NCI-H2196 treated with DMSO at 0.1 percent for 48 hours (cell line): ENCODE measurements at regions not wholly inside any gene's neighbourhood (a gene's known extent, or its start where the extent isn't known, plus 50 kb on each side); places are given as distances from the start of the nearest gene placed in this dataset.
"Not testable (repeated sequence)": the region's sequence is repeated elsewhere in the genome, so short reads cannot be mapped to it uniquely, and the experiment has no call there.

Experiments used
- DNase-seq: peaks from one replicate; lab custom pipeline; 2025; ENCODE audit not compliant: unreplicated experiment; lab: John Stamatoyannopoulos, UW

DNA sequence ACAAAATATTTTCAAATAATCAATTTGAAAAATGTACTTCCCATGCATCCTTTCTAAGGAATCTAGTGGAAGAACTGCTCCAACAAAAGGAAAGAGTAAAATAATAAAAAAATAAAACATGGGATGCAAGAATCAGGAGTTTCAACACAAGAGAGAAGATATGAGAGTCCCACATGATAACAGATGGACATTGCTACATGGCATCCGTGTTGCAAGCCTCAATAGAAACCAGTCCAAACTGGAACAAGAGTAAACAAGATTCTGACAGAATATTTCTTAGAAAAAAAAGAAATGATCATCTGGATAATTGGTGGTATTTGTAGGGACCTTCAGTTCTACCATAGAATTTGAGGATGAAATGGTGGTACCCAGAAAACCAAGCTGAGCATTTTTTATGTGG, 186.8 kb downstream of the FRK start:
- no peak for DNase-seq

DNA sequence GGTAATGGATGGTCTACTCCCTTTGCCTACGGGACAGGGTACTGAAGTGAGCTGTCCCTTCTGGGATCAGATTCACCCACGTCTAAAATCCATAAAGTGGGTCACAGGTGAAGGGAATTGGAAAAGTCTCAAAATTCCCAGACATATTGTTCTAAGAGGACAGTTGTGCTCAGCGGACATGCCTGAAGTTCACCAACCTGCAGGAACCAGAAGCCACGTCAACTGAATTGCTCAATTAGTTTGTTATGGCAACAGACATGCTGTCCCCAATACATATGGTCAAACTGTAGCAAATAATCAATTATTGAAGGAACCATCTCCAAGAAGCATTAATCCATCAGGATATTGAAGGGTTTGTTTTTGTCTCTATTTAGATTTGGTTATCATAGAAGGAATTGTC, 190.2 kb downstream of the FRK start:
- DNase-seq: no peak

DNA sequence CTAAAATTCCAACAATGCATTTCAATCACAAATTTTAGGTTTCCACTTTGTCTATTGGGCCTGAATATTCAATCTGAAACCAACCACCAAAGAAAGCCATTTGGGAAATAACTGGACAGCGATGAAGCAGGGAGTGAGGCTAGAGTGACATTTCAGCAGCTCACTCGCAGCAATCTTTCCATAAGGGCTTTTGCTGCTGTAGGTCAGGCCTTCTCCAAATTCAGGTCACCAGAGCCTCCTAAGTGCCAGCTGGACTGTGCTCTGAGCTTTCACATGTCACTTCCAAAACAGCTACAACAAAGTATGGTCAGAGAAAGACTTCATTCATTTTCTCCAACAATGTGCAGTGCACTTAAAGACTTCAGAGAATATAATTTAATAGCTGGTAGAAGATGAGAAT, 194.8 kb downstream of the FRK start:
- no peak for DNase-seq

DNA sequence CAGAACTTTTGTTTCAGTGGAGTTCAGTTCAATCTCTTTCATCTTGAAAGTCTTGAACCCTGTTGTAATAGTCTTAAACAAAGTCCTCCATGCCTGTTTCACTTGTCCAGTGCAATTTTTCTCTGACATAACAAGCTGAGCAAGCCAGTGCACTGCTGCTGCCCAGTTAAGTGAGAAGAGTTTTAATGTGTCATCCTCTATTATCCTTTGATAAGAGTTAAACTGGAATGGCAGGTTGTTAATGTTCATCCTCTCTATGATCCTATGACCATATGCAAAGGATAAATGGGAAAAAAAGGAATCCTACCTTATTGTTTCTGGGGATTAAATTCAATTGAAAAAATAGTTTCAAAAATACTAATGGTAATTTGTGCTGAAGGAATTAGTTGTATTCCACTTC, 197.5 kb downstream of the FRK start:
- DNase-seq: no peak

DNA sequence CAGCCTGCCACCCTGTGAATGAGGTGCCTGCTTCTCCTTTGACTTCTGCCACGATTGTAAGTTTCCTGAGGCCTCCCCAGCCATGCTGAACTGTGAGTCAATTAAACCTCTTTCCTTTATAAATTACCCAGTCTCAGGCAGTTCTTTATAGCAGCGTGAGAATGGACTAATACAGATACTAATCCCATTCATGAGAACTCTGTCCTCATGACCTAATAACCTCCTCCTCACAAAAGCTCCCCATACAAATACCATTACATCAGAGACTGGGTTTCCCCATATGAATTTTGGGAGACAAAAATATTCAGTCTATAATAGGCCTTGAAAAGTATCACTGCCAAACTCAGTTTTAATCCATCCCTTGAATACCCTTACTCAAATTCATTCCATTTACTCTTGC, 199.0 kb downstream of the FRK start:
- not testable (repeated sequence) for DNase-seq

DNA sequence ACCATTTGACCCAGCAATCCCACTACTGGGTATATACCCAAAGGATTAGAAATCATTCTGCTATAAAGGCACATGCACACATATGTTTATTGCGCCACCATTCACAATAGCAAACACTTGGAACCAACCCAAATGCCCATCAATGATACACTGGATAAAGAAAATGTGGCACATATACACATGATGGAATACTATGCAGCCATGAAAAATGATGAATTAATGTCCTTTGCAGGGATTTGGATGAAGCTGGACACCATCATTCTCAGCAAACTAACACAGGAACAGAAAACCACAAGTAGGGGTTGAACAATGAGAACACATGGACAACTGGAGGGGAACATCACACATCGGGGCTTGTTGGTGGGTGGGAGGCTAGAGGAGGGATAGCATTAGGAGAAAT, 201.1 kb downstream of the FRK start:
- DNase-seq: not testable (repeated sequence)

DNA sequence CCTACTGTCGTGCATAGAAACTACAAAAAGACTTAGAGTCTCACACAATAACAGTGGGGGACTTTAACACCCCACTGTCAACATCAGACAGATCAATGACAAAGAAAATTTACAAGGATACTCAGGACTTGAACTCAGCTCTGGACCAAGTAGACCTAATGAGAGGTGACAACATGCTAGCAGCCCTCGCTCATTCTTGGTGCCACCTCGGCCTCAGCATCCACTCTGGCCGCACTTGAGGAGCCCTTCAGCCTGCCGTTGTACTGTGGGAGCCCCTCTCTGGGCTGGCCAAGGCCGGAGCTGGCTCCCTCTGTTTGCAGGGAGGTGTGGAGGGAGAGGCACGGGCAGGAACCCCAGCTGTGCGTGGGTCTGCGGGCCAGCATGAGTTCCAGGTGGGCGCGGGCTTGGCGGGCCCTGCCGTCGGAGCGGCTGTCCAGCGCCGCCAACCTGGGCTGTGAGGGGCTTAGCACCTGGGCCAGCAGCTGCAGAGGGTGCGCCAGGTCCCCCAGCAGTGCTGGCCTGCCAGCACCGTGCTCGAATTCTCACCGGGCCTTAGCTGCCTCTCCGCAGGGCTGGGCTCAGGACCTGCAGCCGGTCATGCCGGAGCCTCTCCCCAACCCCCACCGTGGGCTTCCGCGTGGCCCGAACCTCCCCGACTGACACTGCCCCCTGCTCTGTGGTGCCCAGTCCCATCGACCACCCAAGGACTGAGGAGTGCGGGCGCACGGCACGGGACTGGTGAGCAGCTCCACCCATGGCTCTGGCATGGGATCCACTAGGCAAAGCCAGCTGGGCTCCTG, 205.6 kb downstream of the FRK start:
- no peak for DNase-seq

DNA sequence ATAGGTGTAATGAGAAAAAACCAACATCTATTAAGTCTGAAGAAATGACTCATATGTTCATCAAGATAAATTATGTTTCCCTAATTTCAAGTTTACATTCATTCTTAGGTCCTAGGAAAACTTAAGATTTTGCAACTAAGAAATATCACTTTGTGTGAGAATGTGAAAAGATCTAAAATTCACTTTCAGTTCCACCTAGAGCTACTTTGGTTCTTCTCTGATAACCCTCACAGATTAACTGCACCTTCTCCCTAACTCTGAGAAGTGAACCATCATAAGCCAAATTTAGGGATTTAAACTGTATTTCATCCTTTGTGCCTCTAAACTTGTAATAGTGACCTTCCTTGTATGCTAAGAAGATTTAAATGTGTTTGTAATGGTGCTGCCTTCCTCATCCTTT, 213.0 kb downstream of the FRK start:
- no peak for DNase-seq

DNA sequence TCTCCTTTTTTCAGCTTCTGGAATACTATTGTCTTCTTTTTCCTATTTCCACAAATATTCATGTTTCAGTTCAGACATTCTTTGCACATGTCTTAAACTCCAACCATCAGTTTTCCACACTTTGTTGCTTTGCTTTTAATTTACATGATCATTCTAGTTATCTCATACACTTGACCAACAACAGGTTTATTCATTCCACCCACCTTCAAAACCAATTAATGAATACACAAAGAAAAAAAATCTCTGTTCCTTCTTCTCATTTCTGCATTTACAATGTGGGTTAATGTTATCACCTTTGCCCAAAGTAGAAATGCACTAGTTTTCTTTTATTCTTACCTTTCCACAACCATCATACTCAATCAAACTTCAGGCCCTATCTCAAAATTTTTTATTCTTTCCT, 216.7 kb downstream of the FRK start:
- DNase-seq: no peak

DNA sequence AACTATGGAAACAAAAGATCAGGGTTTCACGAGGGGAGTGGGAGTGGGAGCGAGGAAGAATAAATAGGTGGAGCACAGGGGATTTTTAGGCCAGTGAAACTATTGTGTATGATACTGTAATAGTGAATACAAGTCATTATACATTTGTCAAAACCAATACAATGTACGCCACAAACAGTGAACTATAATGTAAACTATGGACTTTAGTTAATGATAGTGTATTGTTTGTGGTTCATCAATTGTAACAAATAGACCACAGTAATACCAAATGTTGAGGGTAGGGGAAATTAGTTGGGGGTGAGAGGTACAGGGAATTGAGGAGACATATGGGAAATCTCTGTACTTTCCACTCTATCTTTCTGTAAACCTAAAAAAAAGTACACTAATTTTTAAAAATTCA, 218.4 kb downstream of the FRK start:
- DNase-seq: no peak

DNA sequence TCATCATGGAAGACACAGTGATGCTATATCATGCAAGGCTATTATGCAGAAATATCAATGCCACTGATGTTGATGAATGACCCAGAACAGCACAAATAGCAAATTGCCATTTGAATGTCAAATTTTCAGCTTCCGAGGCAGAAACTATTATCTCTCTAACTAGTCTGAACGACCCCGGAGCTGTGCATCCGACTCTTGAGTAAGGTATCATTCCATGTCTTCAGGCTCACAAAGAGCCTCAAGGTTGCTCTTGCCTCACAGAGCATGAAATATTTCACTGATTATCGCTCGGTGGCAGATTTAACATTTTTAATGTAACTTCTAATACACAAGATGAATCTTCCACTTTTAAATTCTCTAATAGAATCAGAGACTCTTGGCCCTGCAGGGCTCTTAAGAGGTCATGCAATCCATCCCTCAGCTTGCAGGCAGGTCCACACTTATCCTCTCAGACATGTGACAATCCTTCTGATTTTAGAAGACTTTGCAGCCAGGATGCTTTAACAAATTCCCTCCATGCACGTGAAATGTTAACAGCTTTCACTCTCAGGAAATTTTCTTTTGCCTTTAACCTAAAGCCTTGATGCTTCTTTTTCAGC, 221.0 kb downstream of the FRK start:
- no peak for DNase-seq

DNA sequence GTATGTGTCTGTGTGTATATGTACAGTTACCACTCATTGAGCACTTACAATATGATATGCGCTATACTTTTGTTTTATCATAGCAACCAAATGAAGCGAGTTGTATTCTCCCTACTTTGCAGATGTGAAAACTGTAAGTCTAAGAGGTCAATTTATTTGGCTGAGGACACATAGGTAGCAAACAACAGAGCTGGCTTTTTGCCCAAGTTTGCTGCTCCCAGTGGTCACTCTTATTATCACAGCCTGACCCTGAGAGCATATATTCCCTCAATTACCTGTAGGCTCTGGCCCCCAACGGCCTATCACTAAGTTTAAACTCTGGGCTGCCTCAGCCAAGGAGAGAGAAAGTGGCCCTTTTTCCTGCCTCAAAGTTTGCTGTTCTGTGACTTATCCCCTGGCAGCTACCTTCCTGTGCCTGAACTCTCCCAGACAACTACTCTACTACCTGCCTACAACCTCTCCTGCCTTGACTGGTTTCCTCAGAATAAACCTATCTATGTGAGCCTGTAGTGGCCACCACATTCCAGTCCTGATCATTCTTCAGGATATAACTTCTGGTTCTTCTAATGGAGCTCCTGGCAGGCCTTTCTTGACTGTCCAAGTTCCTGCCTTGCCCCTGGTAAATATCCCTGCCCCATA, 221.8 kb downstream of the FRK start:
- no peak for DNase-seq

DNA sequence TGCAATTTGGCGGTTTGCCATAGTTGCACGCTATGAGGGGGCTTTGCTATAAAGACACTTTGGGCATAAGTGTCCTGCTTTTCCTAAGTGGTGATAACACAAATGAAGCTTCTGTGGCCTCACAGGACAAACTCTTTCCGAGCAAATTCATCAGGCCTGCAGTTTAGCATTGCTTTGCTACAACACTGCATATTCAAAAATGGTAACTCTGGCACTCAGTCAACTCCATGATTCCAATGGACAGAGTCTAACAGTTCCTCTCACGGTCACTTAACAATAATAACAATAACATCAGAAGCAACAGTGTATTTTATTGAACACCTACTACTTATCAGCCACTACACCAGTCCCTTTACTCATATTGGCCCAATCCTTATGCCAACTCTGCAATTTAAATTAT, 222.5 kb downstream of the FRK start:
- no peak for DNase-seq

DNA sequence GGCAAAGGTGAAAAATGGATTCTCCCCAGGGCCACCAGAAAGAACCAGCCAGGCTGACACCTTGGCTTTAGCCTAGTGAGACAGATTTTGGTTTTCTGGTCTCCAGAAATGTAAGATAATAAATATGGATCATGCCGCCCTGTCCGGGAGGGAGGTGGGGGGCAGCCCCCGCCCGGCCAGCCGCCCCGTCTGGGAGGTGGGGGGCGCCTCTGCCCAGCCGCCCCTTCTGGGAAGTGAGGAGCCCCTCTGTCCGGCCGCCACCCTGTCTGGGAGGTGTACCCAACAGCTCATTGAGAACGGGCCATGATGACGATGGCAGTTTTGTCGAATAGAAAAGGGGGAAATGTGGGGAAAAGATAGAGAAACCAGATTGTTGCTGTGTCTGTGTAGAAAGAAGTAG, 224.3 kb downstream of the FRK start:
- DNase-seq: not testable (repeated sequence)

DNA sequence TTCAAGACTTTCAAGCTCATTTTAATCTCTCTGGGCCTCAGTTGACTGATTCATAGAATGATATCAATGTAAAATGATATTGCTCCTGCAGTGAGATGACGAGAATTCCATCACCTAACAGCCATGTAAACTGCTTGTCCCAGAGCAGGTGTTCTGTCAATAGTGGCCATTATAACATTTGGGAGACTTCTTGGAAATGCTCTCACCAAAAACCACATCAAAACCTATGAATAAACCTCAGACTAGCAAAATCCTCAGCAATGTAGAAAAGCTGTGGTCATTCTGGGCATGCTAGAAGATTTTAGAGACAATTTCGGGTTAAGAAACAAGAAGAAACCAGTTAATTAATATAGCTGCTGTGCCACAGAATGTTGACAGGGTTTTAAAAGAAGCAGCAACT, 225.4 kb downstream of the FRK start:
- DNase-seq: no peak

DNA sequence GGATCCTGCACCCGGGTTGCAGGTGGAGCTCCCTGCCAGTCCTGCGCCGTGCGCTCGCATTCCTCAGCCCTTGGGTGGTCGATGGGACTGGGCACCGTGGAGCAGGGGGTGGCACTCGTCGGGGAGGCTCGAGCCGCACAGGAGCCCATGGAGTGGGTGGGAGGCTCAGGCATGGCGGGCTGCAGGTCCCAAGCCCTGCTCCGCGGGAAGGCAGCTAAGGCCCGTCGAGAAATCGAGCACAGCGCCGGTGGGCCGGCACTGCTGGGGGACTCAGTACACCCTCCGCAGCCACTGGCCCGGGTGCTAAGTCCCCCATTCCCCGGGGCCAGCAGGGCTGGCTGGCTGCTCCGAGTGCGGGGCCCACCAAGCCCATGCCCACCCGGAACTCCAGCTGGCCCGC, 226.1 kb downstream of the FRK start:
- DNase-seq: not testable (repeated sequence)

DNA sequence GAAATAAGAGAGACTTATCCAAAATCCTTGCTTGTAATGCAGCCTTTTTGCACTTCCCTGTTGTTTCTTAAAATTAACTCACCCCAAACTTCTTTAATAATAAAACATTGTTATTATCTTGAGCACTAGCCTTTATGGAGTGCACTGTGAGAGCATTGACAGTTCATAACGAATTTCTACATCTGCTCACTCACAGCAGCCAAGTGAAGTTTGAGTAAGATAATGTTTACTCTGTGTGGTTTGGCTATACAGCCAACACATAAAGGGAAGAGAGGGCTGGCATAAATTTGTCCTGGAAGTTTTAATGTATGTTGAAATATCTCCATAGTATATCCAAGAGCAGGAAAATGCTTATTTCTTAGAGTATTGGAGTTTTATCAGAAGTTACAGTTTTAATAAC, 227.9 kb downstream of the FRK start:
- no peak for DNase-seq

DNA sequence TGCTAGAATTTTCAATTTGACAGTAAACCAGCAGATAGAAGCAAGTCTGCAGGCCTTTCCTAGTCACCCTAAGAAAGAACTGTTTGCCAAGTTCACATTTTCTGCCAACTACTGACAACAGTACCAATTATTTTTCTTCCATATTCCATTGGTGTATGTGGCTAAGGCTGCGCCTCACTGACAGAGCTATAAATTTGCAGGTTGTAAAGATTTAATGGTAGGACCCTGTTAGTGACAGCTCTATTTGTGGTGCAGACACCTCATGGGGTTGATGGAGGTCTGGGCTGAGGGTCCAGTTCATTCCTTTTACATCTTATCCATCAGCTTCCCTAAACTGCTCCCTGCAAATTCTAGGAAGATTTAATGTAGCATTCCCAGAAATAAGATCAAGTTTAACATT, 228.5 kb downstream of the FRK start:
- DNase-seq: no peak

DNA sequence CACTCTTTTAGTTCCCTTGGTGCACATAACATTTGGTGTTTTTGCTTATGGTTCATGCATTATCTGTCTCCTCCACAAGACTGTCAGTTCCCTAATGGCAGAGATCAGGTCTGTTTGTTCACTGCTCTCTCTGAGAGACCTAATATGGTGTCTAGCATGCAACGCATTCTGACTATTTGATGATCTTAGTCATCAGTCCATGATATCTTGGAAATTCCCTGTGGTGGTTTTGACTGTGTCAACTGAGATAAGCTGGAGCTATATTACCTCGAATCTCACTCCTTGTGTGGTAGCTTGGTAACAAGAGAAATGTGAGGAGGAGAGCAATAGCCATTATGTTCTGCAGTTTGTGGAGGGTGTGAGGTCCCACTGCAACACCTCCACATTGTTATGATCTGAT, 229.8 kb downstream of the FRK start:
- no peak for DNase-seq

DNA sequence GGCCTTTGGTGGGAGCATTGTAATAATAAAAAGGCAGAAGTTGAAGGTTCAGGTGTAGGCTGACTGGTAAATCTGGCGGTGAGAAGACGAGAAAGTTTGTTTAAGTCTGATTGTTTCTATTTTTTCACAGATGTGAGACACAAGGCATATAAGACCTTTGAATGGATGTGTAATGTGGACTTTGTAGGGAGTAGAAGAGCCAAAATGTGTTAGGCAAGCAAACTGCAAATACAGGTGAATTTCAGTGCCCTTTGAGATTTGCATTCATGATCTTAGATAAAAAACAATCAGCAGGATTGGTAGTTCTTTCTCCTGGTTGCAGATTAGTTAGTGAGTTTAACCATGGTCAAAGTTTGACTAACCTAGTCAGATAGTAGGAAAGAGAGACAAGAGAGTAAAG, 238.9 kb downstream of the FRK start:
- no peak for DNase-seq

DNA sequence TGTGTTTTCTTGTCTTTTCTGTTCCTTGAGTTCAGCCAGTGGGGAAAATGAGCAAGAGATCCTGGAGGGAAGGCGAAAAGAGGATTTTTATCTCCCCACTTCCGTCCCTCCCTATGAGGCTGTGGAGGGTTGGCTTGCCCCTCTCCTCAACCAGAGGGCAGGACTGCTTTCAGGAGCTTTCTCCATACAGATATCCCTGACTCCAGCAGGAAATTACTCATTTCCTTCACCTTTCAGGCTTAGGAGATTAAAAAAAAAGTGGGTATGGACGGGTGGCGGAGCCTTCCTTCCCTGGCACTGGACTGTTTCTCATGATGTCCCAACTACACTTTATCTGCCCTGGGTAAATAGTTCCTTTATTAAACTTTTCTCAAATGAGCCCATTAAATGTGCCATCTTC, 241.2 kb downstream of the FRK start:
- DNase-seq: no peak

DNA sequence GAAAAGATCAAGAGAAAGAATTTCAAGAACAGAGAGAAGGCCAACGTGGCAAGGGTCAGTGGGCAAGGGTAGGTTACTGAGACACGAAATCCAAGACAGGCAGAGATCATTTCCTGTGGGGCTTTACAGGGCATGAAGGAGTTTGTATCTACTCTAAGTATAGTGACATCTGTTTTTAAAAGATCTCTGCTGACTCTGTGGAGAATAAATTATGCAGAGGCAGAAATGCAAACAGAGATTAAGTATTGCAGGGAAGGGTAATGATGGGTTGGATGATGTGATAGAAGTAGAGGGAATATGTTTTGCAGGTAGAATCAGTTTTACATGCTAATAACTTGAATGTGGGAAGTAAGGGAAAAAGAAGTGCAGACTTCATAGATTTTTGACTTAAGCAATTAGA, 243.5 kb downstream of the FRK start:
- DNase-seq: no peak

DNA sequence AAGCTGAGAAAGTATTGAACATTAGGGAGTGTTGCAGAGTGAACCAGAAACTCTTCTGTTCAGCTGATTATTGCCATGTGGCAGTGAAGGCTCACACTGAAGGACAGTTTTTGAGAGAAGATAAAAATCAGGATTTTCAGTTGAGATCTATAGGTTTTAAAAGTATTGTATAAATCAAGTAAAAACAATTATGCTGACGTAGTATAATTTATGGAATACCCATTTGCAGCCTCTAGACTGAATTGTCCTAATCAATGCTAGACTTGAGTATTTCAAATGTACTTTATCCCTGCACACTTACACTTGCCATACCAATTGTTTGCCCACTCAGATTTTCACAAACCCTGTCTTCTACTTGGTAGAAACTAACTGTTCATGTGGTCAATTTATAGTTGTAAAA, 245.8 kb downstream of the FRK start:
- no peak for DNase-seq
